Testis (tissue), 2 donors: ENCODE measurements at regions not wholly inside any gene's neighbourhood (a gene's known extent, or its start where the extent isn't known, plus 50 kb on each side); places are given as distances from the start of the nearest gene placed in this dataset.

ENCODE experiments used
- DNase-seq: peaks from one replicate; pipeline ENCODE4 v3.0.0-alpha.2; 2019
- H3K27ac ChIP-seq, 2 donors: fragments of 200-600 bp; sonication (generic); one replicate each; pipeline ENCODE4 v1.5.1; 2019
- H3K27me3 ChIP-seq: fragments of 200-600 bp; sonication (generic); one replicate; pipeline ENCODE4 v1.5.1; 2019
- H3K36me3 ChIP-seq: fragments of 200-600 bp; sonication (generic); one replicate; pipeline ENCODE4 v1.5.1; 2017; ENCODE audit warnings: low read depth; ENCODE audit errors: missing control alignments
- H3K4me1 ChIP-seq: fragments of 200-600 bp; sonication (generic); one replicate; pipeline ENCODE4 v1.5.1; 2019
- H3K4me3 ChIP-seq, 2 donors: fragments of 200-600 bp; sonication (generic); one replicate each; pipeline ENCODE4 v1.5.1; 2017 to 2019
- H3K9me3 ChIP-seq: fragments of 200-600 bp; sonication (generic); one replicate; pipeline ENCODE4 v1.5.1; 2017
- POLR2A ChIP-seq: fragments of 450-650 bp; IDR thresholded peaks from one replicate; pipeline ENCODE4 v1.6.1; 2017; ENCODE audit warnings: antibody characterized with exemption, mild to moderate bottlenecking, moderate library complexity
- WGBS, 2 donors: methylation state at CpG; one replicate each; pipeline ENCODE4 v1.1.5; 2018; 5-methylcytosine and 5-hydroxymethylcytosine counted together
- intact Hi-C: fragments of 100-400 bp; cut with DNase I; formaldehyde crosslinking; loops from one replicate; pipeline ENCODE4 v1.15.1; 2023; ENCODE audit warnings: low total_unique reads
- TF ChIP-seq, protein P1 (sequence below), 3 experiments: fragments of 450-650 bp in 2 of 3; fragments of 200-600 bp in 1 of 3; sonication (generic) in 1 of 3; IDR thresholded peaks; one replicate each; pipeline ENCODE4 v1.5.1; 2016 to 2019; ENCODE audit warnings: antibody characterized with exemption in 3 of 3, mild to moderate bottlenecking in 2 of 3, moderate library complexity in 1 of 3

DNA sequence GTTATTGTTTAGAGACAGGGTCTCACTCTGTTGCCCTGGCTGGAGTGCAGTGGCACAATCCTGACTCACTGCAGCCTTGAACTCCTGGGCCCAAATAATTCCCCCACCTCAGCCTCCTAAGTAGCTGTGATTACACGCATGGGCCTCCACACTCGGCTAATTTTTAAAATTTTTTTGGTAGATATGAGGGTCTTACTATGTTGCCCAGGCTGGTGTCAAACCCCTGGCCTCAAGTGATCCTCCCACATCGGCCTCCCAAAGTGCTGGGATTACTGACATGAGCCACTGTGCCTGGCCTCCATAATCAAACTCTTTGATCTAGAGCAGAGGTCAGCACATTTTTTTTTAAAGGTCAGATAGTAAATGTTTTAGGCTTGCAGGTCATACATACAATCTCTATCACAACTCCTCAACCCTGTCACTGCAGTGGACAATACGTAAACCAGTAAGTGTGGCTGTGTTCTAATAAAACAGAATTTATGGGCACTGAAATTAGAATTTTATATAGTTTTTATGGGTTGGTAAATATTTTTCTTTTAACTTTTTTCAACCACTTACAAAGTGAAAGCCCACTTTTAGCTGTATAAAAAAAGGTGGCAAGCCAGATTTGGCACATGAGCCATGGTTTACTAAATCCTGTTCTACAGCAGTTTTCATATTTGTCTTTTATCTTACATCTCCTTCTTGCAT, 105.1 kb upstream of the RAPGEF2 start:
- intact Hi-C loops, result no loop called here
- 63 to 65% methylated on average over 4 of the region's 4 CpGs for WGBS, 2 donors
- TF ChIP-seq, protein P1, sequence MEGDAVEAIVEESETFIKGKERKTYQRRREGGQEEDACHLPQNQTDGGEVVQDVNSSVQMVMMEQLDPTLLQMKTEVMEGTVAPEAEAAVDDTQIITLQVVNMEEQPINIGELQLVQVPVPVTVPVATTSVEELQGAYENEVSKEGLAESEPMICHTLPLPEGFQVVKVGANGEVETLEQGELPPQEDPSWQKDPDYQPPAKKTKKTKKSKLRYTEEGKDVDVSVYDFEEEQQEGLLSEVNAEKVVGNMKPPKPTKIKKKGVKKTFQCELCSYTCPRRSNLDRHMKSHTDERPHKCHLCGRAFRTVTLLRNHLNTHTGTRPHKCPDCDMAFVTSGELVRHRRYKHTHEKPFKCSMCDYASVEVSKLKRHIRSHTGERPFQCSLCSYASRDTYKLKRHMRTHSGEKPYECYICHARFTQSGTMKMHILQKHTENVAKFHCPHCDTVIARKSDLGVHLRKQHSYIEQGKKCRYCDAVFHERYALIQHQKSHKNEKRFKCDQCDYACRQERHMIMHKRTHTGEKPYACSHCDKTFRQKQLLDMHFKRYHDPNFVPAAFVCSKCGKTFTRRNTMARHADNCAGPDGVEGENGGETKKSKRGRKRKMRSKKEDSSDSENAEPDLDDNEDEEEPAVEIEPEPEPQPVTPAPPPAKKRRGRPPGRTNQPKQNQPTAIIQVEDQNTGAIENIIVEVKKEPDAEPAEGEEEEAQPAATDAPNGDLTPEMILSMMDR (IDR thresholded peaks at IDR 0.05), result no peak
- no peak for TF ChIP-seq POLR2A
- Histone ChIP-seq H3K36me3 (no peaks in the 10 kb centered on the region), H3K27ac (no peak overlapping the region), H3K4me3 (no peak overlapping the region), H3K9me3 (no peaks in the 10 kb centered on the region), H3K4me1 (no peaks in the 10 kb centered on the region), H3K27me3 (no peaks in the 10 kb centered on the region)
- DNase-seq, result no peak

GRCh38 chr4:158998624-158999023, 104.3 kb upstream of the RAPGEF2 start:
- WGBS, 2 donors, result 87 to 93% methylated on average over 6 of the region's 6 CpGs
- no peaks in the 10 kb centered on the region for H3K36me3 ChIP-seq
- intact Hi-C loops, result no loop called here
- H3K4me1 ChIP-seq, result no peaks in the 10 kb centered on the region
- H3K27ac ChIP-seq, result no peak overlapping the region
- TF ChIP-seq, protein P1 (IDR thresholded peaks at IDR 0.05), result no peak
- TF ChIP-seq POLR2A, result no peak
- H3K9me3 ChIP-seq, result no peaks in the 10 kb centered on the region
- no peak for DNase-seq
- H3K4me3 ChIP-seq, result no peak overlapping the region
- H3K27me3 ChIP-seq, result no peaks in the 10 kb centered on the region

DNA sequence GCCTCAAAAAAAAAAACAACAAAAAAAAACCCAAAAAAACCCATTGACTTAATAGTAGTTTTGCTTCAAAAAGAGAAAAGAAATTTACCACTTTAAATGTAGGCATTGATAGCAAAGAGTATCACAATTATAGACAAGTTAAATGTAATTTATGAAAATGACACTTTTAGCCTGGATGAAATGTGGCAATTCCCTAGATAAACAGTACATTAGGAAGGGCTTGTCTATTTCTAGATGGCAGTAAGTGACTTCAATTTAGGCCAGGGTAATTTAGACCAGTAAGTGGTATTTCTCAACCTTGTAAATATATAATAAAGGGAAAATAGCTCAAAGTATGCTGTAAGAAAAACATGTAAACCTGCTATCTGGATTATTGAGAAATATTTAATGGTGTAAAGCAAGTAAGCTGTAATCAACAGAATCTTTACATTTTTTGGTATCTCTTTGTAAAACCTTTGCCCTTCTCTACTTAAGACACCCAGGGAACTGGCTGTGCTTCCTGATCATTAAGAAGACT, 103.7 kb upstream of the RAPGEF2 start:
- Histone ChIP-seq H3K4me3 (no peak overlapping the region), H3K27ac (no peak overlapping the region), H3K4me1 (no peaks in the 10 kb centered on the region), H3K27me3 (no peaks in the 10 kb centered on the region), H3K9me3 (no peaks in the 10 kb centered on the region), H3K36me3 (no peaks in the 10 kb centered on the region)
- intact Hi-C loops, result no loop called here
- TF ChIP-seq, protein P1 (IDR thresholded peaks at IDR 0.05), result no peak
- no peak for TF ChIP-seq POLR2A
- DNase-seq, result no peak

GRCh38 chr4:158999849-159000248, 103.0 kb upstream of the RAPGEF2 start:
- Histone ChIP-seq H3K36me3 (no peaks in the 10 kb centered on the region), H3K4me1 (no peaks in the 10 kb centered on the region), H3K9me3 (no peaks in the 10 kb centered on the region), H3K4me3 (no peak overlapping the region), H3K27me3 (no peaks in the 10 kb centered on the region), H3K27ac (no peak overlapping the region)
- 78 to 90% methylated on average over 1 of the region's 1 CpG for WGBS, 2 donors
- intact Hi-C loops, result no loop called here
- no peak for TF ChIP-seq POLR2A
- TF ChIP-seq, protein P1 (IDR thresholded peaks at IDR 0.05), result no peak
- no peak for DNase-seq

DNA sequence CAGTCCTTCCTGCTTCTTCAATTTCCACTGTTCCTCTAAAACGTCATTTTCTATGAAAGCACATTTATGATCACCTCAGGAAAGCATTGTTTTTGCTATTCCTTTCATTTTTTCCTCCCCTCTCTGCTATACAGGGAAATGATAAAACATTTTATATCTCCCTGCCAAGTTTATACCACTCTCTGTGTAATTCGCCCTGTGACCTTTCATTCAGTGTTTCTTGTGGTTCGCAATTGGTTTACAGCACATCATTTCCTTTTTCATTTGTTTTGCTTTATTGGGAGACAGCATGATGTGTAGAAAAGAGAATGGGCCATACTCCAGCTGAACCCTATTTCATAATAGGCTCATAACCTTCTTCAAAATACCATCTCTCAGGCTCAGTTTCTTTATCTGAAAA, 99.9 kb upstream of the RAPGEF2 start:
- DNase-seq, result no peak
- TF ChIP-seq, protein P1 (IDR thresholded peaks at IDR 0.05), result no peak
- no peak for TF ChIP-seq POLR2A
- WGBS, 2 donors, result 84% methylated on average over 3 of the region's 3 CpGs

More for the DNA sequence above, 99.9 kb upstream of the RAPGEF2 start:
- Histone ChIP-seq H3K27me3 (no peaks in the 10 kb centered on the region), H3K4me3 (no peak overlapping the region), H3K36me3 (no peaks in the 10 kb centered on the region), H3K9me3 (no peaks in the 10 kb centered on the region), H3K4me1 (no peaks in the 10 kb centered on the region), H3K27ac (no peak overlapping the region)
- intact Hi-C loops, result no loop called here
